Stomach (tissue), 8 donors: ENCODE measurements at regions not wholly inside any gene's neighbourhood (a gene's known extent, or its start where the extent isn't known, plus 50 kb on each side); places are given as distances from the start of the nearest gene placed in this dataset.
A peak's percentile ranks its signal among the peaks of the same experiment; 100 is the strongest.

ENCODE experiments used
- DNase-seq, 2 donors: peaks; one replicate each; pipeline versions ENCODE4 v3.0.0 to v3.0.0-alpha.2; 2013 to 2019
- H3K27ac ChIP-seq, 5 donors: fragments of 200-600 bp in 4 of 5; sonication (generic) in 4 of 5; one replicate each; pipeline ENCODE4 v1.5.1; 2013 to 2019; ENCODE audit warnings: mild to moderate bottlenecking in 1 of 5, moderate library complexity in 1 of 5
- H3K27me3 ChIP-seq, 3 donors: fragments of 200-600 bp; sonication (generic); one replicate each; pipeline ENCODE4 v1.5.1; 2017 to 2019; ENCODE audit warnings: mixed run types in 1 of 3
- H3K36me3 ChIP-seq, 4 donors: fragments of 200-600 bp; sonication (generic); 1 replicate in 3 of 4; 2 replicates in 1 of 4; pipeline ENCODE4 v1.5.1; 2016 to 2019
- H3K4me1 ChIP-seq, 4 donors: fragments of 200-600 bp; sonication (generic); one replicate each; pipeline ENCODE4 v1.5.1; 2016 to 2019
- H3K4me3 ChIP-seq, 4 donors: fragments of 200-600 bp; sonication (generic) in 3 of 4; one replicate each; pipeline ENCODE4 v1.5.1; 2016 to 2019; ENCODE audit warnings: mild to moderate bottlenecking in 1 of 4
- H3K9me3 ChIP-seq, 4 donors: fragments of 200-600 bp; sonication (generic); one replicate each; pipeline ENCODE4 v1.5.1; 2016 to 2019
- EP300 ChIP-seq: sonication (generic); formaldehyde crosslinking; IDR thresholded peaks from one replicate; pipeline ENCODE4 v1.6.1; 2017; ENCODE audit warnings: antibody characterized with exemption
- POLR2A ChIP-seq, 4 donors: fragments of 450-650 bp; IDR thresholded peaks; one replicate each; pipeline ENCODE4 v1.6.1; 2016; ENCODE audit warnings: antibody characterized with exemption in 4 of 4, control low read depth in 2 of 4, mild to moderate bottlenecking in 1 of 4, moderate library complexity in 1 of 4
- POLR2AphosphoS5 ChIP-seq, 3 donors: sonication (generic); formaldehyde crosslinking; IDR thresholded peaks; one replicate each; pipeline ENCODE4 v1.6.1; 2016; ENCODE audit warnings: antibody characterized with exemption in 3 of 3
- WGBS, 5 donors: extraction: QIAGEN DNeasy Blood & Tissue Kit in 3 of 5; methylation state at CpG; one replicate each; pipeline versions ENCODE4 v1.1.5 to v1.1.7; 2013 to 2018; 5-methylcytosine and 5-hydroxymethylcytosine counted together
- intact Hi-C: fragments of 100-400 bp; cut with DNase I; formaldehyde crosslinking; loops from one replicate; pipeline ENCODE4 v1.15.1; 2023; ENCODE audit warnings: low total_unique reads
- TF ChIP-seq, protein P1 (sequence below), 7 experiments: fragments of 450-650 bp in 4 of 7; fragments of 200-600 bp in 3 of 7; sonication (generic) in 3 of 7; IDR thresholded peaks; one replicate each; pipeline ENCODE4 v1.5.1; 2016 to 2019; ENCODE audit warnings: antibody characterized with exemption in 7 of 7, control low read depth in 2 of 7, mild to moderate bottlenecking in 1 of 7
- donor health status: healthy with polysubstance abuse.
- donor health status: Bipolar disorder and iron deficiency.
- donor health status: healthy.

DNA sequence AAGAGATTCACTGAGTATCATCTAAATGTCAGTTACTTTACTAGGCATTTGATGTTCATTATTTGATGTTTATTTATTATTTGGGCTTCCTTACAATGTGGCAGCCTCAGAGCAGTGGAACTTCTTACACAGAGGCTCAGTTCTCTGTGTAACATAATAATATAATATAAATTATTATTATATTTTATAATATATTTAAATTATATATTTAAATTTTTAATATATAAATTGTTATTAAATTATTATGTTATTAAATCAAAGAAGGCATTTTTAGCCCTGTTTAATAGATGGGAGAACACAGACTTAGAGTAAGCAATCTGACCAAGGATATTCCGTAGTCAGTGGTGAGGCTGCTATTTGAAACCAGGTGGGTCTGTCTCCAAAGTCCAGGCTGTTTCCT is 315.3 kb upstream of the SKOR2 start:
- WGBS, 5 donors, result 71 to 91% (median 84%) methylated on average over 1 of the region's 1 CpG
- H3K4me3 ChIP-seq, result no peak overlapping the region
- TF ChIP-seq, protein P1, sequence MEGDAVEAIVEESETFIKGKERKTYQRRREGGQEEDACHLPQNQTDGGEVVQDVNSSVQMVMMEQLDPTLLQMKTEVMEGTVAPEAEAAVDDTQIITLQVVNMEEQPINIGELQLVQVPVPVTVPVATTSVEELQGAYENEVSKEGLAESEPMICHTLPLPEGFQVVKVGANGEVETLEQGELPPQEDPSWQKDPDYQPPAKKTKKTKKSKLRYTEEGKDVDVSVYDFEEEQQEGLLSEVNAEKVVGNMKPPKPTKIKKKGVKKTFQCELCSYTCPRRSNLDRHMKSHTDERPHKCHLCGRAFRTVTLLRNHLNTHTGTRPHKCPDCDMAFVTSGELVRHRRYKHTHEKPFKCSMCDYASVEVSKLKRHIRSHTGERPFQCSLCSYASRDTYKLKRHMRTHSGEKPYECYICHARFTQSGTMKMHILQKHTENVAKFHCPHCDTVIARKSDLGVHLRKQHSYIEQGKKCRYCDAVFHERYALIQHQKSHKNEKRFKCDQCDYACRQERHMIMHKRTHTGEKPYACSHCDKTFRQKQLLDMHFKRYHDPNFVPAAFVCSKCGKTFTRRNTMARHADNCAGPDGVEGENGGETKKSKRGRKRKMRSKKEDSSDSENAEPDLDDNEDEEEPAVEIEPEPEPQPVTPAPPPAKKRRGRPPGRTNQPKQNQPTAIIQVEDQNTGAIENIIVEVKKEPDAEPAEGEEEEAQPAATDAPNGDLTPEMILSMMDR (IDR thresholded peaks at IDR 0.05), result no peak
- TF ChIP-seq POLR2AphosphoS5 (IDR thresholded peaks at IDR 0.05), result no peak
- no peak for TF ChIP-seq EP300
- no peak for TF ChIP-seq POLR2A (IDR thresholded peaks at IDR 0.05)
- intact Hi-C loops, result no loop called here
- DNase-seq, result no peak
- H3K36me3 ChIP-seq, result no peaks in the 10 kb centered on the region
- peaks cover 0 to 13% (median 4%) of the 10 kb centered on the region in 4 donors for H3K9me3 ChIP-seq
- no peaks in the 10 kb centered on the region for H3K4me1 ChIP-seq
- no peak overlapping the region for H3K27ac ChIP-seq
- H3K27me3 ChIP-seq, result peaks cover 0 to 3% (median 0%) of the 10 kb centered on the region in 3 donors

DNA sequence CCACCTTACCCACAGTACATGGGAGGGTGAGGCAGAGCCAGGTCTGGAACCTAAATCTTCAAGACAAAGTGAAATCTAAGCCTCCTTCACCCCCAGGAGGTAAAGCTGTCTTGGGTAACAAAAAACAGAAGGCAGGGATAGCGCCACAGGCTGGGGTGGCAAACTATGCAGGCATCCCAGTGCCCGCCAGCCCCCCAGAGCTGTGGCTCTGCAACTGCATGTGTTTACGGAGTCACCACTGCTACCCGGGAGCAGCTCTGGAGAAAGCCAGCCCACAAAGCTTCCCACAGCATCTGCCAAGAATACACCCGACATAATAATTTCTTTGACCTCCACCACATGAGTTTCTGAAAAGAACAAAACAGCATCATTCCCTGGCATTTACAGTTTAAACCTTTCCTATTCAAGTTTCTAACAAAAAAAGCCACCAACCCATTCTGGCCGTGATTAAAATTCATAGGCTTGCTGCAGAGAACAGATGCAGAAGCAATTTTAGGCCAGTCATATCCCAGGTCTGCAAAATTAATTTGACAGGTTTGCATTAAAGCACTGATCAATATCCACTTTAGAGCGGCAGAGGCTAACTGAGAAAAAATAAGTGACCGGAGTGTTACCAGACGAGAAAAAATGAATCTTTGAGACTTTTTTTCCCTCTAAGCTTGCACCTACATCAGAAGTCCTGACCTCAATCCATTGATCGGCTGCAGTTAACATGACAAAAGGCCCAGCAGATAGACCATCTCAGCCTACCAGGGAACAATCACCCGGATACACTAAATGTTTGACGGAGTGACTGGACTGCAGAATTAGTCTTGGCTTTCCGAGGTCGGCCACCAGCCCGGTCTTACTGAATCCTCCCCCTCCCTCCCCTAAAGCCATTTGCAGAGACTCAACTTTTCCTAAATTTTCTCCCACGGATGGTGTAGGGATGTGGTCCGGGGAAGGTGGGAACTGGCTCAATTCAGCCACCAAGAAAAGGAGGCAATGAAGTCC is 309.6 kb upstream of the SKOR2 start:
- no peak overlapping the region for H3K27ac ChIP-seq
- peaks cover 3 to 32% (median 7%) of the 10 kb centered on the region in 3 donors for H3K27me3 ChIP-seq
- intact Hi-C loops, result no loop called here
- H3K36me3 ChIP-seq, result no peaks in the 10 kb centered on the region
- TF ChIP-seq POLR2AphosphoS5 (IDR thresholded peaks at IDR 0.05), result no peak
- 40 to 49% (median 41%) methylated on average over 17 of the region's 17 CpGs for WGBS, 5 donors
- H3K4me1 ChIP-seq, result no peaks in the 10 kb centered on the region
- peak in 1 of 2 donors; percentile 14 for DNase-seq
- H3K9me3 ChIP-seq, result peaks cover 0 to 13% (median 4%) of the 10 kb centered on the region in 4 donors
- no peak overlapping the region for H3K4me3 ChIP-seq

DNA sequence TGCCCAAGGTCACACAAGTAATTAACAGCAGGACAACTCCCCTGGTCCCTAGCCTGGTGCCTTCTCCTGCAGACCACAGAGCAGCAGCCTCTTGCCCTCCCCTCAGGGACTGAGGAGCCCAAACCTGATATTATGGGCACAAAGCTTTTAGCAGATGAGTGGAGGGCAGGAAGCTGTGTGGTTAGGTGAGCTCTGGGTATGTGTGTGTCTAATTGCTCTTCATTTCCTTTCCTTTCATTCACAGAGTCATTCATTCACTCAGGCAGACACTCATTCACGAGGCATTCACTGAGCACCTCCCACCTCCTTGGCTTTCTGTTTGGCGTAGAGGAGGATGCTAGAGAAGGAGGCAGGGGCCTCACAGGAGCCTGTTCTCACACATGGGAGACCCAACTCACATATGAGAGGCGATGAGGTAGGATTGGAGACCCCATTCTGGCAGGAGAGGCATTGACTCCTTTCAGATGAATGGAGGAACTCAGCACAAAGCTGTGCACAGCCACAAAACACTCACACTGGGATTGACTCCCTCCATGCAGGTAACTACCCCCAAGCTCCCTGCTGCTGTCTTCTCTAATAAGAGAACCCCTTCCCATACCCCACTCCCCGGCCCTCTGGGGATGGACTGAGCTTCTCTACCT is 306.8 kb upstream of the SKOR2 start:
- intact Hi-C loops, result no loop called here
- H3K27ac ChIP-seq, result no peak overlapping the region
- H3K36me3 ChIP-seq, result no peaks in the 10 kb centered on the region
- no peaks in the 10 kb centered on the region for H3K9me3 ChIP-seq
- TF ChIP-seq EP300, result no peak
- no peak for TF ChIP-seq POLR2AphosphoS5 (IDR thresholded peaks at IDR 0.05)
- no peak for TF ChIP-seq POLR2A (IDR thresholded peaks at IDR 0.05)
- TF ChIP-seq, protein P1 (IDR thresholded peaks at IDR 0.05), result no peak
- DNase-seq, result no peak
- peaks cover 3 to 32% (median 7%) of the 10 kb centered on the region in 3 donors for H3K27me3 ChIP-seq
- H3K4me1 ChIP-seq, result no peaks in the 10 kb centered on the region
- H3K4me3 ChIP-seq, result no peak overlapping the region
- WGBS, 5 donors, result 34 to 52% (median 43%) methylated on average over 3 to 4 of the region's 4 CpGs

DNA sequence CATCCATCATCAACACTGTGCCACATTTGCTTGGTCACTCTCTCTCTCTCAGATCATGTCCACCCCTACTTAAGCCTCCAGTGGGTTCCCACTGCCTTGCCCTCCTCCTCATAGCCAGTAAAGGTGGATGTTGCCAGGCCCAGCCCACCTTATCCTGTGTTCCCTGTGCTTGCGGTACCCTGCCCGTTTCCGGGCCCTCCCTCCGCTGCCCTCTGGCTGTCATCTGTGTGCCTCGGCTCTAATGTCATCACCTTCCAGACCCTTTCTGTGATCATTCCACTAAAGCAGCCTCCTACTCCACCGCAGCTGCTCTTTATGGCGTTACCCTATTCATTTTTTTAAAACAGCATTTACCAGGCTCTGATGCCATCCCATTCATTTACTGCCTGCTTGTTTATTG is 305.7 kb upstream of the SKOR2 start:
- Histone ChIP-seq H3K4me1 (no peaks in the 10 kb centered on the region), H3K36me3 (no peaks in the 10 kb centered on the region), H3K9me3 (no peaks in the 10 kb centered on the region), H3K4me3 (no peak overlapping the region), H3K27ac (no peak overlapping the region), H3K27me3 (peaks cover 3 to 32% (median 7%) of the 10 kb centered on the region in 3 donors)
- TF ChIP-seq, protein P1 (IDR thresholded peaks at IDR 0.05), result no peak
- TF ChIP-seq EP300 (no peak), POLR2AphosphoS5 (IDR thresholded peaks at IDR 0.05) (no peak), POLR2A (IDR thresholded peaks at IDR 0.05) (no peak)
- 70 to 80% (median 77%) methylated on average over 7 of the region's 7 CpGs for WGBS, 5 donors
- intact Hi-C loops, result no loop called here
- no peak for DNase-seq
